ENCODE measurements at regions not wholly inside any gene's neighbourhood (a gene's known extent, or its start where the extent isn't known, plus 50 kb on each side); places are given as distances from the start of the nearest gene placed in this dataset.

DNA sequence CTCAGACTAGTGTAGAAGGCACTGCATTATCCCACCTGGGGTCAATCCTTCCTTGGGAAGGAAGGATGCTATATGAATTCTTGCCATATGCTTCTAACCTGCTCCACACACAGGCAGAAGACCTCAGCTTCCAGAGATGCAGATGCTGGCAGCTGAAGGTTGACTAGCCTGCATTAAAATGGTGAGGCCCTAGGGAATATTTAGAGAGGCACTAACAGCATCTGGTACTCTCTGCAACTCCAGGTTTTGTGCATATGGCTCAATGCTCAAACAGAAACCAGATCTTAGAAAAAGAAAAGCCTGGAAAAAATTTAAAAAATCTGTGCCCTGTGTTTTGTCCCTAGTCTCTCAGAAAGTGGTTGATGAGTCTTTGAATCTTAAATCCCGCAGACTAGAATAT is 56.0 kb upstream of the MYRIP start (continued):
- TF ChIP-seq ZBTB26 (tag by site-specific recombination; optimal IDR thresholded peaks at IDR 0.05) (no peak), ZNF335 (tag by site-specific recombination; conservative IDR thresholded peaks at IDR 0.05) (no peak), ZNF10 (tag by site-specific recombination; IDR thresholded peaks at IDR 0.05) (no peak), ZNF302 (tag by site-specific recombination; IDR thresholded peaks at IDR 0.05; ENCODE audit: low read depth) (no peak), ZNF394 (tag by site-specific recombination; IDR thresholded peaks at IDR 0.05; ENCODE audit: borderline replicate concordance) (no peak), ZNF501 (tag by site-specific recombination; IDR thresholded peaks at IDR 0.05) (no peak), ZNF19 (tag by site-specific recombination; IDR thresholded peaks at IDR 0.05; ENCODE audit: low read depth) (no peak), ZNF23 (tag by site-specific recombination; IDR thresholded peaks at IDR 0.05; ENCODE audit: borderline replicate concordance) (no peak)

DNA sequence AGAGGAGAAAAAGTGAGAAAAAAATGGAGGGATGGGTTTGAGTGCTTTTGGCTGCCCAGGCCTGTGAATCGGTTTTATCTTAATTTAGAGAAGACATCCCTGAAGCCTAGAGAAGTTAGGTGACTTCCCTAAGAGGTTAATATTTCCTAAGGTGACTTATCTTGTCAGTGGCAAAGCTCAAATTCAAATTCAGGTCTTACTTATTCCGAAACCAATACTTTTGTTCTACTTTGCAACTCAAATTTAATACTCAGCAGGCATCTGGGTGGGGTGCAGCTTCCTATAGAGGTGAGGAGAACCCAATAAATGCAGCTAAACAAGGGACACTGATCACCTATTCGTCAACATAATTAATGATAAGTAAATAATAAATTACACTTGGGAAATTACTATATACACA is 54.9 kb upstream of the MYRIP start:
- H3K27ac ChIP-seq (ENCODE audit: extremely low read depth, low read depth, low read length), result no peak overlapping the region
- H3K36me3 ChIP-seq (ENCODE audit: control insufficient read depth in 2 of 2, insufficient read depth in 1 of 2, low read length in 2 of 2), result no peaks in the 10 kb centered on the region
- ChIA-PET POLR2A (no interaction called here), CTCF (interaction anchor here (0.6 kb wide), 1 partner anchor 240 kb away, joined by 5 read pairs; no protein-coding TSS in a partner anchor)
- TF ChIP-seq ZNF580 (tag by site-specific recombination; IDR thresholded peaks at IDR 0.05) (no peak), KLF10 (tag by site-specific recombination; IDR thresholded peaks at IDR 0.05) (no peak), ZBTB48 (tag by site-specific recombination; IDR thresholded peaks at IDR 0.05) (no peak), ZNF140 (tag by site-specific recombination; IDR thresholded peaks at IDR 0.05) (no peak), SALL2 (tag by site-specific recombination; IDR thresholded peaks at IDR 0.05; ENCODE audit: borderline replicate concordance) (no peak), ZNF610 (tag by site-specific recombination; IDR thresholded peaks at IDR 0.05; ENCODE audit: borderline replicate concordance) (no peak), ZNF37A (tag by site-specific recombination; IDR thresholded peaks at IDR 0.05) (no peak), ZNF114 (tag by site-specific recombination; IDR thresholded peaks at IDR 0.05) (no peak), BCL6B (tag by site-specific recombination; IDR thresholded peaks at IDR 0.05) (no peak), ZNF221 (tag by site-specific recombination; IDR thresholded peaks at IDR 0.05; ENCODE audit: borderline replicate concordance) (no peak), ZBTB17 (tag by site-specific recombination; IDR thresholded peaks at IDR 0.05) (no peak), ZNF621 (tag by site-specific recombination; IDR thresholded peaks at IDR 0.05) (no peak), GLI2 (tag by site-specific recombination; IDR thresholded peaks at IDR 0.05; ENCODE audit: borderline replicate concordance, low read depth) (no peak), ZNF707 (tag by site-specific recombination; IDR thresholded peaks at IDR 0.05) (no peak), ZNF639 (tag by site-specific recombination; IDR thresholded peaks at IDR 0.05) (no peak), ZNF335 (tag by site-specific recombination; conservative IDR thresholded peaks at IDR 0.05) (no peak), ZNF571 (tag by site-specific recombination; IDR thresholded peaks at IDR 0.05) (no peak)
- TF ChIP-seq, protein P1, sequence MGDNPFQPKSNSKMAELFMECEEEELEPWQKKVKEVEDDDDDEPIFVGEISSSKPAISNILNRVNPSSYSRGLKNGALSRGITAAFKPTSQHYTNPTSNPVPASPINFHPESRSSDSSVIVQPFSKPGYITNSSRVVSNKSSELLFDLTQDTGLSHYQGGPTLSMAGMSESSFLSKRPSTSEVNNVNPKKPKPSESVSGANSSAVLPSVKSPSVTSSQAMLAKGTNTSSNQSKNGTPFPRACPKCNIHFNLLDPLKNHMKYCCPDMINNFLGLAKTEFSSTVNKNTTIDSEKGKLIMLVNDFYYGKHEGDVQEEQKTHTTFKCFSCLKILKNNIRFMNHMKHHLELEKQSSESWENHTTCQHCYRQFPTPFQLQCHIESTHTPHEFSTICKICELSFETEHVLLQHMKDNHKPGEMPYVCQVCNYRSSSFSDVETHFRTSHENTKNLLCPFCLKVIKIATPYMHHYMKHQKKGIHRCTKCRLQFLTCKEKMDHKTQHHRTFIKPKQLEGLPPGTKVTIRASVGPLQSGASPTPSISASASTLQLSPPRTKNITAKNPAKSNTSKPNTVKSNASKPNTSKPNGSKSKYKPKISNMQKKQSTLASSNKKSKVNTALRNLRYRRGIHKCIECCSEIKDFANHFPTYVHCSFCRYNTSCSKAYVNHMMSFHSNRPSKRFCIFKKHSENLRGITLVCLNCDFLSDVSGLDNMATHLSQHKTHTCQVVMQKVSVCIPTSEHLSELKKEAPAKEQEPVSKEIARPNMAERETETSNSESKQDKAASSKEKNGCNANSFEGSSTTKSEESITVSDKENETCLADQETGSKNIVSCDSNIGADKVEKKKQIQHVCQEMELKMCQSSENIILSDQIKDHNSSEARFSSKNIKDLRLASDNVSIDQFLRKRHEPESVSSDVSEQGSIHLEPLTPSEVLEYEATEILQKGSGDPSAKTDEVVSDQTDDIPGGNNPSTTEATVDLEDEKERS (tag by site-specific recombination; IDR thresholded peaks at IDR 0.05), result no peak
- H3K9me3 ChIP-seq (ENCODE audit: control insufficient read depth, insufficient read depth, low read depth, low read length), result no peaks in the 10 kb centered on the region
- no peaks in the 10 kb centered on the region for H3K4me1 ChIP-seq (ENCODE audit: control insufficient read depth, insufficient read depth, low read length)
- H3K4me3 ChIP-seq (ENCODE audit: low read depth, low read length), result no peak overlapping the region
